Transverse colon (tissue), 4 donors: ENCODE measurements at regions not wholly inside any gene's neighbourhood (a gene's known extent, or its start where the extent isn't known, plus 50 kb on each side); places are given as distances from the start of the nearest gene placed in this dataset.

Experiments used
- EP300 ChIP-seq: sonication (generic); formaldehyde crosslinking; IDR thresholded peaks from one replicate; pipeline ENCODE4 v1.6.1; 2017; ENCODE audit warnings: antibody characterized with exemption, low read depth
- POLR2A ChIP-seq: fragments of 450-650 bp; IDR thresholded peaks from one replicate; pipeline ENCODE4 v1.6.1; 2016; ENCODE audit warnings: antibody characterized with exemption, mild to moderate bottlenecking, moderate library complexity
- POLR2AphosphoS5 ChIP-seq, 3 donors: sonication (generic); formaldehyde crosslinking; IDR thresholded peaks; one replicate each; pipeline ENCODE4 v1.6.1; 2016; ENCODE audit warnings: antibody characterized with exemption in 3 of 3
- TF ChIP-seq, protein P1 (sequence below), 5 experiments: fragments of 200-600 bp in 3 of 5; fragments of 450-650 bp in 2 of 5; sonication (generic) in 3 of 5; IDR thresholded peaks; 1 replicate in 2 of 5; 2 replicates in 3 of 5; pipeline ENCODE4 v1.5.1; 2016 to 2017; ENCODE audit warnings: antibody characterized with exemption in 5 of 5, inconsistent platforms in 3 of 5, mild to moderate bottlenecking in 2 of 5, moderate library complexity in 1 of 5

DNA sequence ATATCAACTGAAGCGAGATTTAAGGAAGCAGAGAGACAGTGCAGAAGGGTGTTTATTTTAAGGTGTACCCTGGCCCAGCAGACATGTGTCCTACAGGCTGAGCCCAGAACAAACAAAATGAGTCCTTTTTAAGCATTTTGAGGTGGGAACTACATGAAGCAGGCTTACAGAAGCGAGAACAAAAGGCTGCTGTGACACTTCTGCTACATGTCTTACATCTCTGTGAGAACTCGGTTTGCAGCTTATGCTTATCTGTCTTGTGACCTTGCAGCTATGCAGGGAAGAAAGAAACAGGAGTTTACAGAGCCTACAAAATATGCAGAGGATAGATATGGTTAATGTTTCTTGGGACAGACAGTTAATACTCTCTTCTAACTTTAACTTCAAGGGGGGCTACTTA lies 295.9 kb downstream of the CEMIP2 start:
- TF ChIP-seq, protein P1, sequence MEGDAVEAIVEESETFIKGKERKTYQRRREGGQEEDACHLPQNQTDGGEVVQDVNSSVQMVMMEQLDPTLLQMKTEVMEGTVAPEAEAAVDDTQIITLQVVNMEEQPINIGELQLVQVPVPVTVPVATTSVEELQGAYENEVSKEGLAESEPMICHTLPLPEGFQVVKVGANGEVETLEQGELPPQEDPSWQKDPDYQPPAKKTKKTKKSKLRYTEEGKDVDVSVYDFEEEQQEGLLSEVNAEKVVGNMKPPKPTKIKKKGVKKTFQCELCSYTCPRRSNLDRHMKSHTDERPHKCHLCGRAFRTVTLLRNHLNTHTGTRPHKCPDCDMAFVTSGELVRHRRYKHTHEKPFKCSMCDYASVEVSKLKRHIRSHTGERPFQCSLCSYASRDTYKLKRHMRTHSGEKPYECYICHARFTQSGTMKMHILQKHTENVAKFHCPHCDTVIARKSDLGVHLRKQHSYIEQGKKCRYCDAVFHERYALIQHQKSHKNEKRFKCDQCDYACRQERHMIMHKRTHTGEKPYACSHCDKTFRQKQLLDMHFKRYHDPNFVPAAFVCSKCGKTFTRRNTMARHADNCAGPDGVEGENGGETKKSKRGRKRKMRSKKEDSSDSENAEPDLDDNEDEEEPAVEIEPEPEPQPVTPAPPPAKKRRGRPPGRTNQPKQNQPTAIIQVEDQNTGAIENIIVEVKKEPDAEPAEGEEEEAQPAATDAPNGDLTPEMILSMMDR (IDR thresholded peaks at IDR 0.05), result no peak
- no peak for TF ChIP-seq POLR2A
- no peak for TF ChIP-seq EP300
- no peak for TF ChIP-seq POLR2AphosphoS5 (IDR thresholded peaks at IDR 0.05)
